ENCODE measurements at regions not wholly inside any gene's neighbourhood (a gene's known extent, or its start where the extent isn't known, plus 50 kb on each side); places are given as distances from the start of the nearest gene placed in this dataset.

- H2AFZ ChIP-seq (ENCODE audit: low read length) = no peak overlapping the region
- TF ChIP-seq EZH2phosphoT487 (IDR thresholded peaks at IDR 0.05; ENCODE audit: low read length) (no peak), CTCF (IDR thresholded peaks at IDR 0.05; ENCODE audit: low read length) (no peak), EZH2 (optimal IDR thresholded peaks at IDR 0.05; ENCODE audit: low read depth, low read length) (no peak)
- no peak overlapping the region for H3K27ac ChIP-seq (ENCODE audit: low read length)
- no peak overlapping the region for H3K9ac ChIP-seq (ENCODE audit: low read length)
- no peaks in the 10 kb centered on the region for H3K27me3 ChIP-seq (replicated peaks; ENCODE audit: insufficient read depth, low read length)
- no peaks in the 10 kb centered on the region for H3K9me2 ChIP-seq (replicated peaks; ENCODE audit: insufficient read depth, low read length)
- H3K4me3 ChIP-seq (ENCODE audit: low read length) = no peak overlapping the region
- no peaks in the 10 kb centered on the region for H3K36me3 ChIP-seq (replicated peaks; ENCODE audit: insufficient read depth, low read length)
- no peaks in the 10 kb centered on the region for H3F3A ChIP-seq (ENCODE audit: insufficient read depth, low read length)
- H4K20me1 ChIP-seq (ENCODE audit: insufficient read depth, low read length) = no peaks in the 10 kb centered on the region
- H3K4me1 ChIP-seq (ENCODE audit: low read length) = no peaks in the 10 kb centered on the region
- no peaks in the 10 kb centered on the region for H3K79me2 ChIP-seq (ENCODE audit: low read length)
- no peaks in the 10 kb centered on the region for H3K9me3 ChIP-seq (replicated peaks; ENCODE audit: insufficient read depth, low read length)
- DNase-seq = no peak
- H3K4me2 ChIP-seq (ENCODE audit: low read depth, low read length) = no peak overlapping the region
These were observed 712.8 kb downstream of the SOCS6 start for GRCh38 chr18:71001597-71001996.

- TF ChIP-seq EZH2phosphoT487 (IDR thresholded peaks at IDR 0.05; ENCODE audit: low read length) (no peak), EZH2 (optimal IDR thresholded peaks at IDR 0.05; ENCODE audit: low read depth, low read length) (no peak), CTCF (IDR thresholded peaks at IDR 0.05; ENCODE audit: low read length) (no peak)
These were observed 709.6 kb downstream of the SOCS6 start for GRCh38 chr18:70998490-70998889.

GRCh38 chr18:70994116-70994515, 705.3 kb downstream of the SOCS6 start:
- no peaks in the 10 kb centered on the region for H3K4me1 ChIP-seq (ENCODE audit: low read length)
- H3K36me3 ChIP-seq (replicated peaks; ENCODE audit: insufficient read depth, low read length) = no peaks in the 10 kb centered on the region
- H2AFZ ChIP-seq (ENCODE audit: low read length) = no peak overlapping the region
- no peaks in the 10 kb centered on the region for H4K20me1 ChIP-seq (ENCODE audit: insufficient read depth, low read length)
- no peak overlapping the region for H3K27ac ChIP-seq (ENCODE audit: low read length)
- H3K9ac ChIP-seq (ENCODE audit: low read length) = no peak overlapping the region
- DNase-seq = no peak
- H3F3A ChIP-seq (ENCODE audit: insufficient read depth, low read length) = no peaks in the 10 kb centered on the region
- TF ChIP-seq CTCF (IDR thresholded peaks at IDR 0.05; ENCODE audit: low read length) (no peak), EZH2phosphoT487 (IDR thresholded peaks at IDR 0.05; ENCODE audit: low read length) (no peak), EZH2 (optimal IDR thresholded peaks at IDR 0.05; ENCODE audit: low read depth, low read length) (no peak)
- H3K79me2 ChIP-seq (ENCODE audit: low read length) = no peaks in the 10 kb centered on the region
- no peaks in the 10 kb centered on the region for H3K9me3 ChIP-seq (replicated peaks; ENCODE audit: insufficient read depth, low read length)
- no peaks in the 10 kb centered on the region for H3K9me2 ChIP-seq (replicated peaks; ENCODE audit: insufficient read depth, low read length)
- no peak overlapping the region for H3K4me2 ChIP-seq (ENCODE audit: low read depth, low read length)
- H3K27me3 ChIP-seq (replicated peaks; ENCODE audit: insufficient read depth, low read length) = no peaks in the 10 kb centered on the region
- H3K4me3 ChIP-seq (ENCODE audit: low read length) = no peak overlapping the region

More at GRCh38 chr18:70998490-70998889, 709.6 kb downstream of the SOCS6 start:
- Histone ChIP-seq H3K9me3 (replicated peaks; ENCODE audit: insufficient read depth, low read length) (no peaks in the 10 kb centered on the region), H3K9me2 (replicated peaks; ENCODE audit: insufficient read depth, low read length) (no peaks in the 10 kb centered on the region), H3K9ac (ENCODE audit: low read length) (no peak overlapping the region), H4K20me1 (ENCODE audit: insufficient read depth, low read length) (no peaks in the 10 kb centered on the region), H3K4me2 (ENCODE audit: low read depth, low read length) (no peak overlapping the region), H3K4me1 (ENCODE audit: low read length) (no peaks in the 10 kb centered on the region), H3K27ac (ENCODE audit: low read length) (no peak overlapping the region), H2AFZ (ENCODE audit: low read length) (no peak overlapping the region), H3F3A (ENCODE audit: insufficient read depth, low read length) (no peaks in the 10 kb centered on the region), H3K36me3 (replicated peaks; ENCODE audit: insufficient read depth, low read length) (no peaks in the 10 kb centered on the region), H3K27me3 (replicated peaks; ENCODE audit: insufficient read depth, low read length) (no peaks in the 10 kb centered on the region), H3K4me3 (ENCODE audit: low read length) (no peak overlapping the region), H3K79me2 (ENCODE audit: low read length) (no peaks in the 10 kb centered on the region)
- no peak for DNase-seq
